ENCODE measurements at regions not wholly inside any gene's neighbourhood (a gene's known extent, or its start where the extent isn't known, plus 50 kb on each side); places are given as distances from the start of the nearest gene placed in this dataset.

GRCh38 chr11:10916665-10917064, 58.8 kb upstream of the ZBED5 start:
- TF ChIP-seq CTCF (IDR thresholded peaks at IDR 0.05; ENCODE audit: insufficient read depth, low read depth, low read length) (no peak), EZH2 (IDR thresholded peaks at IDR 0.05; ENCODE audit: insufficient read depth, low read length) (no peak)
